ENCODE measurements at regions not wholly inside any gene's neighbourhood (a gene's known extent, or its start where the extent isn't known, plus 50 kb on each side); places are given as distances from the start of the nearest gene placed in this dataset.

DNA sequence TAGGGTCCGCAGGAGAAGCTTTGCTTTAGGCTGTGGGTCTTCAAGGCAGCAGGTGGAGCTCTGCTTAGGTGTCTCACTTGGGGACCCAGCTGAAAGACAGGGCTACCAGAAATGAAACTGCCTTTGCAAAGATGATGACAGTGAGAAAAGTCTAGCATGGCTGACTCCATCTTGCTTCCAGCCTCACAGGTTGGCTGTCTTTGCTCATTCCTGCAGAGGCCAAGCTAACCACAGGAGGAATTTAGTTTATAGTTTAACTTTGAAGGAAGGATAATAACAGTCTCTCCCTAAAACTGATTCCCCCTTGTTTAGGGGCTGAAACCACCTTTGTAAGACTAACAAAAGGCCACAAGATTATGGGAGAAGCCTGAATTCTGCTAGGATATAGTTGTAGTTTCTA lies 252.4 kb downstream of the UQCRFS1 start:
- TF ChIP-seq, protein P1, sequence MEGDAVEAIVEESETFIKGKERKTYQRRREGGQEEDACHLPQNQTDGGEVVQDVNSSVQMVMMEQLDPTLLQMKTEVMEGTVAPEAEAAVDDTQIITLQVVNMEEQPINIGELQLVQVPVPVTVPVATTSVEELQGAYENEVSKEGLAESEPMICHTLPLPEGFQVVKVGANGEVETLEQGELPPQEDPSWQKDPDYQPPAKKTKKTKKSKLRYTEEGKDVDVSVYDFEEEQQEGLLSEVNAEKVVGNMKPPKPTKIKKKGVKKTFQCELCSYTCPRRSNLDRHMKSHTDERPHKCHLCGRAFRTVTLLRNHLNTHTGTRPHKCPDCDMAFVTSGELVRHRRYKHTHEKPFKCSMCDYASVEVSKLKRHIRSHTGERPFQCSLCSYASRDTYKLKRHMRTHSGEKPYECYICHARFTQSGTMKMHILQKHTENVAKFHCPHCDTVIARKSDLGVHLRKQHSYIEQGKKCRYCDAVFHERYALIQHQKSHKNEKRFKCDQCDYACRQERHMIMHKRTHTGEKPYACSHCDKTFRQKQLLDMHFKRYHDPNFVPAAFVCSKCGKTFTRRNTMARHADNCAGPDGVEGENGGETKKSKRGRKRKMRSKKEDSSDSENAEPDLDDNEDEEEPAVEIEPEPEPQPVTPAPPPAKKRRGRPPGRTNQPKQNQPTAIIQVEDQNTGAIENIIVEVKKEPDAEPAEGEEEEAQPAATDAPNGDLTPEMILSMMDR (conservative IDR thresholded peaks at IDR 0.05 in 1 of 2, IDR thresholded peaks at IDR 0.05 in 1 of 2; ENCODE audit: extremely low read depth in 1 of 2, insufficient read depth in 1 of 2, low read depth in 1 of 2, low read length in 2 of 2): no peak
- no peak for TF ChIP-seq EZH2 (IDR thresholded peaks at IDR 0.05; ENCODE audit: borderline replicate concordance, low read length)

All from mammary epithelial cell (primary cell).